NCI-H1417 (cell line): ENCODE measurements at regions not wholly inside any gene's neighbourhood (a gene's known extent, or its start where the extent isn't known, plus 50 kb on each side); places are given as distances from the start of the nearest gene placed in this dataset.
A peak's percentile ranks its signal among the peaks of the same experiment; 100 is the strongest.

ENCODE experiments used
- DNase-seq, 3 experiments: peaks; one replicate each; lab custom pipeline; 2025; lab: John Stamatoyannopoulos, UW

- no peak for DNase-seq
These were observed 147.2 kb upstream of the DPYD start for GRCh38 chr1:98068016-98068415.

GRCh38 chr1:98066911-98067310 is 146.1 kb upstream of the DPYD start:
- no peak for DNase-seq

- peak in 1 of 3 experiments; percentile 18 for DNase-seq
These were observed 138.8 kb upstream of the DPYD start for GRCh38 chr1:98059620-98060019.

GRCh38 chr1:98058676-98059075 is 137.8 kb upstream of the DPYD start:
- DNase-seq = no peak

DNA sequence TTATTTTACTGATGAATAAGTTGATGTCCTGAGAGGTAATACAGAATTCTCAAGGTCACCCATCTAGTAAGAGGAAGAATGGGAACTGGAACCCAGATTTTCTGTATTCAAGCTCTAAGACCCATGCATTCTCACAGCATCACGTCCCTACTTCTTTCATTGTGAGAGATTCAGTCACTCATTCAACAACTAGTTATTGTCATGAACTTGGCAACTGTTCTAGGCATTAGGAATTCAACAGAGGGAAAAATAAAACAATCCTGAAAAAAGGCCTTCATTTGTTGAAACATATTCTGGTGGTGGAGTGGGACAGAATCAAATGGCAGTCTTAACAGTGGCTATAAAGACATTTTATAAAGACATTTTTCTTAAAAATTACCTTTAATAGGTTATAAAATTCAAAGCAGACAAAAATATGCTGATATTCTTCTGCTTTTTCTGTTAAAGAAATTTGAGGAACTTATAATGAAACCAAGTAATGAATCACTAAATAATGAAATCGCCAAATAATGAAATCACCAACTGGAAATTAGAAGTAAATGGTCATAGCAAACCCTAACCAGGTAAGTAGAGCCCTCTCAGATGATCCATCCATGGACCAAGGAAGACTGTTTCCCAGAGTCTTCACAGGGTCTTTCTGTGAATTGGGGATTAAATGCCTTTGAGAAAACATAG is 136.5 kb upstream of the DPYD start:
- no peak for DNase-seq

- no peak for DNase-seq
These were observed 135.9 kb upstream of the DPYD start for GRCh38 chr1:98056781-98057180.

- no peak for DNase-seq
These were observed 134.6 kb upstream of the DPYD start for GRCh38 chr1:98055457-98055856.

GRCh38 chr1:98054786-98055185 is 134.0 kb upstream of the DPYD start:
- no peak for DNase-seq

DNA sequence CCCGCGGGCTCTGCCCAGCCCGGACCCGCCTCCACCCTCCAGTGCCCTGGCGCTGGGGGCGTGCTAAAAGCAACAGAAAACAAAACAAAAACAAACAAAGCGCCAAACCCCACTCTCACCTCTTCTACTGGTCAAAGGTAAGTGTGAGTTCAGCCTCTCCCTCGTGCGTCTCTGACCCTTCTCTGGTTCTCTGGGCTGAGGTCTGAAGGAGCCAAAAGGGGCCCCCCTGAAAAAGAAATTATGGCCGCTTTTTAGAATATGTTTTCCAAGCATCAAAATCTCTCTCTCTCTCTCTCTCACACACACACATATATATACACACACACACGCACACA is 133.5 kb upstream of the DPYD start:
- DNase-seq = no peak

GRCh38 chr1:98053471-98054366 is 132.9 kb upstream of the DPYD start:
- DNase-seq = peak; percentile 61 to 70 (median 65)

DNA sequence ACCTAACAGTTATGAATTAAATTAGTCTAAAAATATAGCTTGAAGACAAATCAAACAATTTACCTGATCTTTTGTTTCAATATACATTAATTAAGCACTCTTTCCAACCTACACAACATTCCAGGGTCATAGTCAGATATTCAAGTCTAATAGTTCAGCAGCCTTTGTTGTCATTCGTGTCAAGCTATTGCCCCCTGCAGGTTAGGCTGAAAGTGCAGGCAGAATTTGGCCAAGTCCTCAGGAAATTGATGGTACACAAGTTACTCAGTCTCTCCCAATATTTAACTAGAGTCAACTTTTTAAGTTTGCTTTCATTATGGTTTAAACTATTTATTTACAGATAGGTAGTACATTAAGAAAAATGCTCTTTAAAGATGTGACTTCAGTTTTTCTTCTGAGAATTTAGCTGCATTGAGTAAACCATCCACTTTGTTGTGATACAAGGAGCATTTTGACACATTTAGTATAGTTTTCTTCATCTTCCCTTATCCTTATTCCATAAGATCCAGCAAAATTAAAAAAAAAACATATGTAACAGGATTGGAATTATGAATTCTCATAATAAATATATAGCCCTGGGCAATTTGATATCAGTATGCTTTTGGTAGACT is 130.3 kb upstream of the DPYD start:
- DNase-seq = peak; percentile 65 to 88 (median 77)

DNA sequence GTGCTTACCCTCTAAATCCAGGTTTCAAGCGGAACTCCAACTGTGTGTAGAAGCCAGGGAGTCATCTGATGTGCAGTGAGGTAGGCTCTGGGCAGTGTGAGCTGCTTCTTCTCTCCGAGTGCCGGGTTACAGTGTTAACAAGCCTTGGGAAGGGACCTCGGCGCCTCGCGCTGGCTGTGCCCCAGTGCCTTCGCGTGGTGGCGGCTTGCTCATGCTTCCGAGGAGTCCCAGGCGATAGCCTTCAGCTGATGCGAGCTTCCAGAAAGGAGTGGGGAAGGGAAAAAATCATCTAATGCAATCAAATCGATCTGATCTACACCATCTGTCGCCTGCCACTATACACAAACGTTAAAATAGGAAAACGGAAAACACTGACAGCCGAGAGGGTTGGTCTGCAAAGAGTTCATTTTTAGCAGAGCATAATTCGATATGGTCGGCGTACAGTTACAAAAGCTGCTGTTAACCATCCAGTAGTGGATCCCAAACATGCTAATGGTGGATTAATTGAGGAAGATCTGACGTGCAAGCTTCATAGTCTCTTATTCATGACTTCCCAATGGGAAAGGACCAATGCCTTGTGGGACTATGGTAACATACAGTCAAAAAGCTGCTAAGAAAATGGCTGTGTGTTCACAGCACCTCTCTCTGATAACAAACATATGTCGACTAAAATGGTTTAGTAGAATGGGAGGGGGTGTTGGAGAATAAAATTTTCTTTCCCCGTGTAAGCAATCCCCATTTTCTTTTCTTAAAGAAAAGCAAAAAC is 128.7 kb upstream of the DPYD start:
- peak in 2 of 3 experiments; percentile 49 to 71 for DNase-seq

GRCh38 chr1:98048751-98049325 is 128.0 kb upstream of the DPYD start:
- no peak for DNase-seq

- DNase-seq = peak in 1 of 3 experiments; percentile 42
These were observed 127.4 kb upstream of the DPYD start for GRCh38 chr1:98048244-98048643.

- DNase-seq = no peak
These were observed 126.3 kb upstream of the DPYD start for GRCh38 chr1:98047171-98047570.

DNA sequence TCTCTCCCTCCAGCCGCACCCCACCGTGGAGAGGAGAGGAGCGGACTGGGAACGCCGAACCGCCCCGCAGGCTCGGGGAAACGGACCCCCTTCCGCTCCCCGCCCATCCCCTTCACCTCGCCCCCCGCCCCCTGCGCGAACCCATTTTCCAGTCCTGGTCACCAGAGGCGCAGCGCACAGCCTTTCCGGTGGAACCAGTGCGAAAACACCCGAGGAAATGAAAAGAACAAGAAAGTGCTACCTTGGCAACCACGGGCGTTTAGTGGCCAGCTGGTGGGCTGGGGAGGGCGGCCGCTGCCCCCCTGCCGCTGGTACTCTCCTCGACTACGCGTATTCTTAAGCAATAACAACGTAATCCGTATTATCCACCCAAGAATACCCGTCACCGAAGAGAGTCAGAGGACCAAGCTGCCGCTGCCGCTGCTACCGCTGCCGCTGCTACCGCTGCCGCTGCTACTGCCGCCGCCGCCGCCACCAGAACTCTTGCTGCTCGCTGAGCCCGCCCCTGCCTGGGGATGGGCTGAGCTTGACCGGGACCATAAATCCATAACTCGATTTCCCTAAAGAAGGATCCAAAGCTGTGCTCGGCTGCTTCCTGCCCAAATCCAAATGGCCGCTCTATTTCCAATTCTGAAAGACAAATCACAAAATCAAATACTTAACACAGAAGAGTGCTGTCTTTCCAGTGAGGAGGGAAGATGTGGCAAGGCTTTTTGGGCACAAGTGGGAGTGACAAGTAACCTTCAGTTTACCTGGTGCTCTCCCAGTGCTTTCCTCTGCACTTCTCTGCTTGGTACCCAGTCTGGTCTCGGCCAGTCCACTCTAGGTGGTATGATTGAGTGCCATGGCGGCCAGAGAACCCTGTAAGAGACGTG is 125.2 kb upstream of the DPYD start:
- peak; percentile 36 to 41 (median 41) for DNase-seq

GRCh38 chr1:98045211-98045766 is 124.5 kb upstream of the DPYD start:
- DNase-seq = no peak

DNA sequence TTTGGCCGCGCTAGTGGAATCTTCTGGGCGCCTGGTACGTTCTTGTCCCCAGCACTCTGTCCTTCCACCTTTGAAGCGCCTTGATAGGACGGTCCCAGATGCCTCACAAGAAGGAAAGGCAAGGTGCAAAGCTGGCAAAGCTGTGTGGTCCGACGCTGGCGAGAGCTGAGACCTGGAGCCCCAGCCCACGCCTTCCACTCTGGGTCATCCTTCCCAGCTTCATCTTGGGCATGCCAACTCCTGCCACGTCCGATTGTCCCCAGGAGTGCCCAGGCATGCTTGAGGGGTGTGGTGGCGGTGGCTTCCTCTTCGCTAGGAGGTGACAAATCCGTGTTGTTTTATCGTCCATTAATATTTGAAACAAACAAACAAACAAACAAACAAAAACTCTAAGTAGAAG is 123.9 kb upstream of the DPYD start:
- no peak for DNase-seq

DNA sequence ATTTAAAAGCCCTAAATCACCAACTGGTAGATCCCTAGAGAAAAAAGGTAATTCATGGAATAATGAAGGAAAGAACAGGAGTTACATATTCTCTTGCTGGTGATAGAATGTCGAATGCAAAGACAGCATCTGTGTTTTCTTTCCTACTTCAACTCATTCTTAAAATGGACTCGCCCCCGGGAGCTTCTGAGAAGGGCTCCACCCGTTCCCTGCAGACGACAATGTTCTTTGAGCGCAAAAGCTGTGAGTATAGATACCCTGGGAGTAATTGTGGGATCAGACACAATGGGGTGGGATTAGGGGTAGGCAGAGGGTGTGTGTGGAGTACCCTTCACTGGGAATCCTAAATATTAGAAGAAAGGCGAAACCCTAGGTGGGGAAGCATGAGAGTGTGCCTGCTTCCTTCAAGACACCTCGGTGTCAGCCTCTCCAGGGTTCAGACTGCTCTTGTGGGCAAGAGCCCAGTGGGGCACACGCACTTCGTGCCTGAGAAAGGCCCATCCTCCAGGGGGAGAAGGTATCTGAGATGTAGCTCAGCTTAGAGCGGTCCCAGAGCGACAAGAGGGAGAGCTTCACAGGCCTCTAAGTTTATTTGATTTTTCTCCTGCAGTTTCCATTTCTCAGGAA is 123.3 kb upstream of the DPYD start:
- no peak for DNase-seq

DNA sequence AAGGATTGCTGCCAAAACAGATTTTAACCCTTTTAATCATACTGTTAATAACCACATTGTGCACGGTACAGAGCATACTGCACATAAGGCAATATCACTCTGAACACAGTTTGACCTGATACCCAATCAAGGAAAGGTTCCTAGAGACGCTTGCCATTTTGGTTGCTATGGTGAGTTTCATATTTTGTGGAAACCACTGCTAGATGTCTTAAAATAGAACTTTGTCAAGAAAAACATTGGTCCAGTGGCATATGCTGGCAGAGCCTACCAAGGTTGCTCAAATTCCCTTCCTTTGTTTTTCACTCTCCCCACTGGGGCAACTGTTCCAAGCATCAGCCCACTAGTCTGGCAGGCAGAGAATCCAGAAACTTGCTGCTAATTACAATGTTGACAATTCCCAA is 114.8 kb upstream of the DPYD start:
- peak in 1 of 3 experiments; percentile 12 for DNase-seq
